ENCODE measurements at regions not wholly inside any gene's neighbourhood (a gene's known extent, or its start where the extent isn't known, plus 50 kb on each side); places are given as distances from the start of the nearest gene placed in this dataset.

DNA sequence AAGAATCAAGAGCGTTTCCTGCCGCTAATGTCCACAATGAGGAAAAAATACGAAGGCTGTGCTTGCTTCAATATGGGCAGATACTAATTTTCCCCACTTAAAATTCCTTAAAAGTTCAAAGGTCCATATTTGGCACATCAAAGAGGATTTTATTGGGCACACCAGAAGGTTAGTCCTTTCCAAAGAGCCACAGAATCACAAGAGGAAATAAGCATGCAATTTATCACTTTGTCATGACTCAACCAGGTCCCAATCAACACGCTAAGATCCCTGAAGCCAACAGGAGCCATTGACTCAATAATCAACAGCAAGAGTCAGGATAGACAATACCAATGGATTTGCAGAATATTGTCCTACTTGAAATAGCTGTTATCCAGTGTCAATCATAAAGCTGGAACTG lies 80.6 kb downstream of the MAP1LC3B2 start:
- no peak for DNase-seq (ENCODE audit: low read depth in 1 of 2, low spot score in 1 of 2)
- ChIA-PET POLR2A (no interaction called here), CTCF (interaction anchor here (0.6 to 1.3 kb wide), 2 partner anchors 20 to 641 kb away, joined by 3 to 4 read pairs; no protein-coding TSS in a partner anchor)
- H3K27ac ChIP-seq = no peak overlapping the region
- WGBS (ENCODE audit: missing lambda C conversion rate) = 83% methylated on average over 4 of the region's 4 CpGs
- no peak overlapping the region for H3K4me2 ChIP-seq
- H3K4me1 ChIP-seq = peaks cover 18% of the 10 kb centered on the region
- ATAC-seq = no peak
- FAIRE-seq = no peak
- no peak for TF ChIP-seq KDM1A (IDR thresholded peaks at IDR 0.05; ENCODE audit: low read depth)
- no peak for TF ChIP-seq HDAC2 (IDR thresholded peaks at IDR 0.05)
- TF ChIP-seq, protein P1, sequence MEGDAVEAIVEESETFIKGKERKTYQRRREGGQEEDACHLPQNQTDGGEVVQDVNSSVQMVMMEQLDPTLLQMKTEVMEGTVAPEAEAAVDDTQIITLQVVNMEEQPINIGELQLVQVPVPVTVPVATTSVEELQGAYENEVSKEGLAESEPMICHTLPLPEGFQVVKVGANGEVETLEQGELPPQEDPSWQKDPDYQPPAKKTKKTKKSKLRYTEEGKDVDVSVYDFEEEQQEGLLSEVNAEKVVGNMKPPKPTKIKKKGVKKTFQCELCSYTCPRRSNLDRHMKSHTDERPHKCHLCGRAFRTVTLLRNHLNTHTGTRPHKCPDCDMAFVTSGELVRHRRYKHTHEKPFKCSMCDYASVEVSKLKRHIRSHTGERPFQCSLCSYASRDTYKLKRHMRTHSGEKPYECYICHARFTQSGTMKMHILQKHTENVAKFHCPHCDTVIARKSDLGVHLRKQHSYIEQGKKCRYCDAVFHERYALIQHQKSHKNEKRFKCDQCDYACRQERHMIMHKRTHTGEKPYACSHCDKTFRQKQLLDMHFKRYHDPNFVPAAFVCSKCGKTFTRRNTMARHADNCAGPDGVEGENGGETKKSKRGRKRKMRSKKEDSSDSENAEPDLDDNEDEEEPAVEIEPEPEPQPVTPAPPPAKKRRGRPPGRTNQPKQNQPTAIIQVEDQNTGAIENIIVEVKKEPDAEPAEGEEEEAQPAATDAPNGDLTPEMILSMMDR (IDR thresholded peaks at IDR 0.05) = no peak
- TF ChIP-seq MAFK (IDR thresholded peaks at IDR 0.05; ENCODE audit: partially characterized antibody) = no peak
- TF ChIP-seq EHMT2 (IDR thresholded peaks at IDR 0.05; ENCODE audit: low read depth) = no peak
- TF ChIP-seq, protein P2, sequence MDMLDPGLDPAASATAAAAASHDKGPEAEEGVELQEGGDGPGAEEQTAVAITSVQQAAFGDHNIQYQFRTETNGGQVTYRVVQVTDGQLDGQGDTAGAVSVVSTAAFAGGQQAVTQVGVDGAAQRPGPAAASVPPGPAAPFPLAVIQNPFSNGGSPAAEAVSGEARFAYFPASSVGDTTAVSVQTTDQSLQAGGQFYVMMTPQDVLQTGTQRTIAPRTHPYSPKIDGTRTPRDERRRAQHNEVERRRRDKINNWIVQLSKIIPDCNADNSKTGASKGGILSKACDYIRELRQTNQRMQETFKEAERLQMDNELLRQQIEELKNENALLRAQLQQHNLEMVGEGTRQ (IDR thresholded peaks at IDR 0.05) = no peak
- TF ChIP-seq GATA3 (IDR thresholded peaks at IDR 0.05; ENCODE audit: borderline replicate concordance) = no peak
- no peak for TF ChIP-seq NFE2L2 (conservative IDR thresholded peaks at IDR 0.05; ENCODE audit: low read length)
- no peak for TF ChIP-seq CBX8 (IDR thresholded peaks at IDR 0.05)
- TF ChIP-seq SREBF2 (IDR thresholded peaks at IDR 0.05) = no peak
- TF ChIP-seq HOXB5 (CRISPR knock-in tag; IDR thresholded peaks at IDR 0.05) = no peak
- no peak for TF ChIP-seq ZSCAN20 (CRISPR knock-in tag; IDR thresholded peaks at IDR 0.05)
- no peak for TF ChIP-seq ZFP36 (IDR thresholded peaks at IDR 0.05; ENCODE audit: borderline replicate concordance, partially characterized antibody)
- TF ChIP-seq FOXS1 (CRISPR knock-in tag; IDR thresholded peaks at IDR 0.05) = no peak
- 0 out of 3 replicates have a peak, but pooled peaks cover 1% of the 10 kb centered on the region for H3K9me3 ChIP-seq
- H3K4me3 ChIP-seq = no peak overlapping the region

DNA sequence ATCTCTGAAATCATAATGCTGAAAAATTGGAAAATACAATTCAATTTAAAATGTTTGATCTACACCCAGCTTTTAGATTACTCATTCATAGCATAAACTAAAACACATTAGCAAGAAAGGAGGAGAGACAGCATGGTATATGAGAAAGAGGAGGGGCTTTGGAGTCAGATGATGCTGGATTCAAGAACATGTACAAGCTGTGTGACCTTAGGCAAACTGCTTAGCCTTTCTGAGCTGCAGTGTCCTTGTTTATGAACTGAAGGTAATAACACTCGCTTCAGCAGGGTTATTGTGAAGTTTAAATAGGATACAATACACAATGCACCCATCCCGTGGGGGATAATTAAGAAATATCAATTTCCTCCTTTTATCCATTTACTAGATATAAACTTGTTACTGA lies 79.2 kb downstream of the MAP1LC3B2 start:
- DNase-seq (ENCODE audit: low read depth in 1 of 2, low spot score in 1 of 2) (no peak), ATAC-seq (no peak), FAIRE-seq (no peak)
- peaks cover 18% of the 10 kb centered on the region for H3K4me1 ChIP-seq
- TF ChIP-seq EHF (CRISPR knock-in tag; IDR thresholded peaks at IDR 0.05) (no peak), SMC3 (IDR thresholded peaks at IDR 0.05) (no peak), RARB (CRISPR knock-in tag; IDR thresholded peaks at IDR 0.05) (no peak), PHF8 (IDR thresholded peaks at IDR 0.05; ENCODE audit: borderline replicate concordance, low read depth) (no peak), HOXB13 (CRISPR knock-in tag; IDR thresholded peaks at IDR 0.05; ENCODE audit: low read depth) (no peak), BHLHE40 (IDR thresholded peaks at IDR 0.05; ENCODE audit: low read depth, low read length) (no peak), JUNB (IDR thresholded peaks at IDR 0.05) (no peak), GATA3 (IDR thresholded peaks at IDR 0.05; ENCODE audit: borderline replicate concordance) (no peak), ESRRA (IDR thresholded peaks at IDR 0.05; ENCODE audit: borderline replicate concordance, low read length) (no peak), ZNF302 (CRISPR knock-in tag; IDR thresholded peaks at IDR 0.05) (no peak), FOXS1 (CRISPR knock-in tag; IDR thresholded peaks at IDR 0.05) (no peak), ZC3H11A (IDR thresholded peaks at IDR 0.05) (no peak), CBX8 (IDR thresholded peaks at IDR 0.05) (no peak), JUN (IDR thresholded peaks at IDR 0.05) (no peak), HOXB5 (CRISPR knock-in tag; IDR thresholded peaks at IDR 0.05) (no peak), EP300 (IDR thresholded peaks at IDR 0.05) (no peak), HEYL (CRISPR knock-in tag; IDR thresholded peaks at IDR 0.05) (no peak)
- TF ChIP-seq, protein P3, sequence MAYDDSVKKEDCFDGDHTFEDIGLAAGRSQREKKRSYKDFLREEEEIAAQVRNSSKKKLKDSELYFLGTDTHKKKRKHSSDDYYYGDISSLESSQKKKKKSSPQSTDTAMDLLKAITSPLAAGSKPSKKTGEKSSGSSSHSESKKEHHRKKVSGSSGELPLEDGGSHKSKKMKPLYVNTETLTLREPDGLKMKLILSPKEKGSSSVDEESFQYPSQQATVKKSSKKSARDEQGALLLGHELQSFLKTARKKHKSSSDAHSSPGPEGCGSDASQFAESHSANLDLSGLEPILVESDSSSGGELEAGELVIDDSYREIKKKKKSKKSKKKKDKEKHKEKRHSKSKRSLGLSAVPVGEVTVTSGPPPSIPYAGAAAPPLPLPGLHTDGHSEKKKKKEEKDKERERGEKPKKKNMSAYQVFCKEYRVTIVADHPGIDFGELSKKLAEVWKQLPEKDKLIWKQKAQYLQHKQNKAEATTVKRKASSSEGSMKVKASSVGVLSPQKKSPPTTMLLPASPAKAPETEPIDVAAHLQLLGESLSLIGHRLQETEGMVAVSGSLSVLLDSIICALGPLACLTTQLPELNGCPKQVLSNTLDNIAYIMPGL (CRISPR knock-in tag; IDR thresholded peaks at IDR 0.05; ENCODE audit: borderline replicate concordance) = no peak
- TF ChIP-seq, protein P4, sequence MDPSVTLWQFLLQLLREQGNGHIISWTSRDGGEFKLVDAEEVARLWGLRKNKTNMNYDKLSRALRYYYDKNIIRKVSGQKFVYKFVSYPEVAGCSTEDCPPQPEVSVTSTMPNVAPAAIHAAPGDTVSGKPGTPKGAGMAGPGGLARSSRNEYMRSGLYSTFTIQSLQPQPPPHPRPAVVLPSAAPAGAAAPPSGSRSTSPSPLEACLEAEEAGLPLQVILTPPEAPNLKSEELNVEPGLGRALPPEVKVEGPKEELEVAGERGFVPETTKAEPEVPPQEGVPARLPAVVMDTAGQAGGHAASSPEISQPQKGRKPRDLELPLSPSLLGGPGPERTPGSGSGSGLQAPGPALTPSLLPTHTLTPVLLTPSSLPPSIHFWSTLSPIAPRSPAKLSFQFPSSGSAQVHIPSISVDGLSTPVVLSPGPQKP (IDR thresholded peaks at IDR 0.05; ENCODE audit: low read depth, low read length) = no peak
- 80% methylated on average over 2 of the region's 2 CpGs for WGBS (ENCODE audit: missing lambda C conversion rate)
- no peak overlapping the region for H3K4me2 ChIP-seq
- no peak overlapping the region for H3K27ac ChIP-seq
- H3K9me3 ChIP-seq = no peaks in the 10 kb centered on the region
- ChIA-PET CTCF (interaction anchor here (1.2 kb wide), 1 partner anchor 12 kb away, joined by 3 read pairs; no protein-coding TSS in a partner anchor), POLR2A (no interaction called here)
- H3K4me3 ChIP-seq = no peak overlapping the region
